ENCODE measurements at regions not wholly inside any gene's neighbourhood (a gene's known extent, or its start where the extent isn't known, plus 50 kb on each side); places are given as distances from the start of the nearest gene placed in this dataset.

DNA sequence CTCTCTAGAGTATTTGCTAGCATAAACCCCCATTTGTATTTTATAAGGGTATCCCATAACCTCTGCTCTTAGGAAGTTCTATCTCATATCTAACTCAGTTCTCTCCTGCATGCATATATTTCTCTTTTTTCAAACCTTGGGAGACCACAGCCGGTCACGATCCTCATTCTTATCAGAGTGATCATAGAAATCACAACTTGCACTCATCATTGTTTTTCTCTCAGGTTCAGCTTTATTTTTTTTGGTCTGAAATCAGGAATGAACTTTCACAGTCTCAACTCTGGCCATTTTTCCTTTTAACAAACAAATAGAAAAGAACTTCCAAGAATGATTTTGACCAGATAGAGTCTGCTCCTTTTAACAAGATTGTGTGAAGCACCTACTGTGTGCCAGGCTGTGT, 98.6 kb upstream of the BLID start:
- TF ChIP-seq POLR2A (IDR thresholded peaks at IDR 0.05) (no peak), EP300 (IDR thresholded peaks at IDR 0.05) (no peak)
- TF ChIP-seq, protein P1, sequence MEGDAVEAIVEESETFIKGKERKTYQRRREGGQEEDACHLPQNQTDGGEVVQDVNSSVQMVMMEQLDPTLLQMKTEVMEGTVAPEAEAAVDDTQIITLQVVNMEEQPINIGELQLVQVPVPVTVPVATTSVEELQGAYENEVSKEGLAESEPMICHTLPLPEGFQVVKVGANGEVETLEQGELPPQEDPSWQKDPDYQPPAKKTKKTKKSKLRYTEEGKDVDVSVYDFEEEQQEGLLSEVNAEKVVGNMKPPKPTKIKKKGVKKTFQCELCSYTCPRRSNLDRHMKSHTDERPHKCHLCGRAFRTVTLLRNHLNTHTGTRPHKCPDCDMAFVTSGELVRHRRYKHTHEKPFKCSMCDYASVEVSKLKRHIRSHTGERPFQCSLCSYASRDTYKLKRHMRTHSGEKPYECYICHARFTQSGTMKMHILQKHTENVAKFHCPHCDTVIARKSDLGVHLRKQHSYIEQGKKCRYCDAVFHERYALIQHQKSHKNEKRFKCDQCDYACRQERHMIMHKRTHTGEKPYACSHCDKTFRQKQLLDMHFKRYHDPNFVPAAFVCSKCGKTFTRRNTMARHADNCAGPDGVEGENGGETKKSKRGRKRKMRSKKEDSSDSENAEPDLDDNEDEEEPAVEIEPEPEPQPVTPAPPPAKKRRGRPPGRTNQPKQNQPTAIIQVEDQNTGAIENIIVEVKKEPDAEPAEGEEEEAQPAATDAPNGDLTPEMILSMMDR (IDR thresholded peaks at IDR 0.05), result no peak

Measured in tibial nerve (tissue), 4 donors.